ENCODE measurements at regions not wholly inside any gene's neighbourhood (a gene's known extent, or its start where the extent isn't known, plus 50 kb on each side); places are given as distances from the start of the nearest gene placed in this dataset.
"Not testable (repeated sequence)": the region's sequence is repeated elsewhere in the genome, so short reads cannot be mapped to it uniquely, and the experiment has no call there.

DNA sequence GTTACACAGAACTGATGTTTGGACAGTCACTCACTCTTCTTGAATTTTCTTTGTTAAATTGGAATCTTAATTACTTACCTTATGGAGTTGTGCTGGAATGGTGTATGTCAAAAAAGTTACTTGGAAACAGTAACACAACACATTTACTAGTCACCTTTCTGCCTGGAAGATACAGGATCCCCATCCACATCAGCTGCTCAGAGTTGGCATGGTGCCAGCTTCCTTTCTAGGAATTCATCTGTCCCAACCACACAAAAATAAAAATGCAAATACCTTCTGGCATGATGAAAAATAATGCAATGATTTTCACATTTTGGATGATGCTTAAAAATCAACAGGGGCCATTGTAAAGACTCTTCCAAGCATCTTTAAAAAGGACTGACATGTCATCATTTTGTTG lies 341.5 kb downstream of the TMEM38B start:
- no peaks in the 10 kb centered on the region for H3K4me1 ChIP-seq
- intact Hi-C loops (cut with DNase I), result no loop called here
- no peaks in the 10 kb centered on the region for H3K36me3 ChIP-seq
- no peak overlapping the region for H3K4me3 ChIP-seq
- ATAC-seq, result no peak
- no peak for DNase-seq
- no peaks in the 10 kb centered on the region for H3K9me3 ChIP-seq
- TF ChIP-seq, protein P1, sequence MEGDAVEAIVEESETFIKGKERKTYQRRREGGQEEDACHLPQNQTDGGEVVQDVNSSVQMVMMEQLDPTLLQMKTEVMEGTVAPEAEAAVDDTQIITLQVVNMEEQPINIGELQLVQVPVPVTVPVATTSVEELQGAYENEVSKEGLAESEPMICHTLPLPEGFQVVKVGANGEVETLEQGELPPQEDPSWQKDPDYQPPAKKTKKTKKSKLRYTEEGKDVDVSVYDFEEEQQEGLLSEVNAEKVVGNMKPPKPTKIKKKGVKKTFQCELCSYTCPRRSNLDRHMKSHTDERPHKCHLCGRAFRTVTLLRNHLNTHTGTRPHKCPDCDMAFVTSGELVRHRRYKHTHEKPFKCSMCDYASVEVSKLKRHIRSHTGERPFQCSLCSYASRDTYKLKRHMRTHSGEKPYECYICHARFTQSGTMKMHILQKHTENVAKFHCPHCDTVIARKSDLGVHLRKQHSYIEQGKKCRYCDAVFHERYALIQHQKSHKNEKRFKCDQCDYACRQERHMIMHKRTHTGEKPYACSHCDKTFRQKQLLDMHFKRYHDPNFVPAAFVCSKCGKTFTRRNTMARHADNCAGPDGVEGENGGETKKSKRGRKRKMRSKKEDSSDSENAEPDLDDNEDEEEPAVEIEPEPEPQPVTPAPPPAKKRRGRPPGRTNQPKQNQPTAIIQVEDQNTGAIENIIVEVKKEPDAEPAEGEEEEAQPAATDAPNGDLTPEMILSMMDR (IDR thresholded peaks at IDR 0.05), result no peak
- no peak overlapping the region for H3K27ac ChIP-seq
- H3K27me3 ChIP-seq (ENCODE audit: low read depth), result no peaks in the 10 kb centered on the region

DNA sequence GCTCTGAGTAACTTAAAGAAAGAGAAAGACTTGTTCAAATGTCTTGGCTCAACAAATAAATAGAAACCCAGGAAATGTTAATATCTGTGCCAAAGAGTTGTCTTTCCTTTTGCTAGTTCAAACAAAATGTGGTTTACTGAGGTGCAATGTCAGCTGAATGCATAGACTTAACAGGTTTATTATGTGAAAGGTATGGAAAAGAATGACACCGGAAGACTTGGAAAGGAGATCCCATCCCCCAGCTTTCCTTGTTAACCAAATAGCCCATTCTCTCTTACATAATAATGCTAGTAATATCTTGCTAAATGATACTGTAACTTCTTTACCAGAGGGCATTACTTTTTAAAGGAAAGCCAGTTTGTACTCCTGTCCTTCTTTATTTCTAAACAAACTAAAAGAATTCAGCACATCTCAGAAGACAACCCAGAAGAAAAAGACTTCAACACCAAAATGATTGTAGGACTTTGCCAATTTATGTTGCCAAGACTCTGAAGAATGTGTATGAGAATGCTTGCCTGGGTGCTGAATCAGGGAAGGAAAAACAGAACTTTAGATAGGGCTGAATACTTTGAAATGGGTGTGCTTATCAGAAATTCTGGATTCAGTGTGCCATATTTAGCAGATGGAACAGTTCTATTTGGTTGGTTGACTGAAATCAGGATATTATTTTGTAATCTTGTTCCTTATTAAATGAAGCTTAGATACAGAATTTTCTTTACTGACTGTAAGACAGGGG lies 344.1 kb downstream of the TMEM38B start:
- H3K36me3 ChIP-seq, result no peaks in the 10 kb centered on the region
- H3K4me1 ChIP-seq, result no peaks in the 10 kb centered on the region
- ATAC-seq, result no peak
- no peak overlapping the region for H3K4me3 ChIP-seq
- TF ChIP-seq, protein P1 (IDR thresholded peaks at IDR 0.05), result no peak
- H3K27ac ChIP-seq, result no peak overlapping the region
- no peaks in the 10 kb centered on the region for H3K27me3 ChIP-seq (ENCODE audit: low read depth)
- intact Hi-C loops (cut with DNase I), result no loop called here
- no peaks in the 10 kb centered on the region for H3K9me3 ChIP-seq
- DNase-seq, result no peak

DNA sequence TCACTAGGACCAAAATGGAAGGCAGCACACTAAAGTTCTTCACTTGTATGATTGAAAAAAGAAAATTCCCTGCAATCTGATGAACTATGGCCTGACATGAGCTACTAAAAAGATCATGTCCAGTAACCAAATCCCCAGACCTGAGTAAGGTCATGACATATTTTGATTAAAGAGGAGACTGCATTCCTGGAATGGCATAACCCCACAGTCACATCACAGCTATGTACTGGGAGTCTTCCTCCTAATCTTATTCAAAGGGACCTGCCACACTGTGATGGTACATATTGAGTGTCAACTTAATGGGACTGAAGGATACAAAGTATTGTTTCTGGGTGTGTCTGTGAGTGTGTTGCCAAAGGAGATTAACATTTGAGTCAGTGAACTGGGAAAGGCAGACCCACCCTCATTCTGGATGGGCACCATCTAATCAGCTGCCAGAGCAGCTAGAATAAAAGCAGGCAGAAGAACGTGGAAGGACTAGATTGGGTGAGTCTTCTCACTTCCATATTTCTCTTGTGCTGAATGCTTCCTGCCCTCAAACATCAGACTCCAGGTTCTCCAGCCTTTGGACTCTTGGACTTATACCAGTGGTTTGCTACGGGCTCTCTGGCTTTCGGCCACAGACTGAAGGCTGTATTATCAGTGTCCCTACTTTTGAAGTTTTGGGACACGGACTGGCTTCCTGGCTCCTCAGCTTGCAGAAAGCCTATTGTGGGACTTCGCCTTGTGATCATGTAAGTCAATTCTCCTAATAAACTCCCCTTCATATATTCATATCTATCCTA lies 345.0 kb downstream of the TMEM38B start:
- no peaks in the 10 kb centered on the region for H3K9me3 ChIP-seq
- H3K4me1 ChIP-seq, result no peaks in the 10 kb centered on the region
- no peak overlapping the region for H3K4me3 ChIP-seq
- no peak for ATAC-seq
- intact Hi-C loops (cut with DNase I), result no loop called here
- TF ChIP-seq, protein P1 (IDR thresholded peaks at IDR 0.05), result no peak
- no peaks in the 10 kb centered on the region for H3K27me3 ChIP-seq (ENCODE audit: low read depth)
- H3K36me3 ChIP-seq, result no peaks in the 10 kb centered on the region
- DNase-seq, result no peak
- no peak overlapping the region for H3K27ac ChIP-seq

DNA sequence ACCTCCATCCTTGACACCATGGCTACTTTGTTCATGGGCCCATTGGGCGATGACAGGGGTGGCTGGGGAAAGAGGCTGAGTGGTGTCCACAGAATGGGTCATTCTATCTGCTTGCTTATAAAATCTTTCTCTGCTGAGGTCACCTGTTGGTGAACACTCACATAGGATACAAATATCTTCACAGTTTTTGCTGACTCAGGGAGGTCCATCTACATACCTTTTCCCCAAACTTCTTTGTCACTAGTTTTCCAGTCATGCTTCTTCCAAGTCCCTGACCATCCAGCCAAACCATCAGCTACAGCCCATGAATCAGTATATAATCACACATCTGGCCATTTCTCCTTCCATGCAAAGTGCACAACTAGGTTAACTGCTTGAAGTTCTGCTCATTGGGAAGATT lies 347.6 kb downstream of the TMEM38B start:
- H3K36me3 ChIP-seq; DNase-seq; H3K27me3 ChIP-seq (ENCODE audit: low read depth); H3K9me3 ChIP-seq; H3K27ac ChIP-seq; H3K4me1 ChIP-seq; H3K4me3 ChIP-seq; intact Hi-C loops (cut with DNase I); ATAC-seq: not testable (repeated sequence)

DNA sequence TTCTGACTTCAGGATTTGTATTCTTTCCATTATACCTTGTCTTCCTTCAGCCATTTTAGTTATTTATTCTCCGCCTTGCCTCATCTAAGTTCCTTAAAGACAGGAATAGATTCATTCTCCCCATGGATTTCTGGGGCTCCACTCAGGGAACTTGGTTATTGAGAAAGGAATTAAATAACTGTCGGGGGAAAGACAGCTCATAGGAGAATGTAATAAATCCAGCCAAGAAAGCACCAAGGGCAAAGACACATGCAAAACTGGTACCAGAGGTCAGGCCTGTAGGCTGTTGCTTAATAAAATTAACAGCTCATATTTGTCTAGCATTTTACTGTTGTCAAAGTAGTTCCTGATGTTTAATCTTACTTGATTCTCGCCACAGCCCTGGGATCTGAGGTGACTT lies 357.2 kb downstream of the TMEM38B start:
- no peaks in the 10 kb centered on the region for H3K36me3 ChIP-seq
- ATAC-seq (no peak), DNase-seq (no peak)
- TF ChIP-seq, protein P1 (IDR thresholded peaks at IDR 0.05), result no peak
- no peaks in the 10 kb centered on the region for H3K27me3 ChIP-seq (ENCODE audit: low read depth)
- intact Hi-C loops (cut with DNase I), result no loop called here
- peaks cover 6% of the 10 kb centered on the region for H3K9me3 ChIP-seq
- H3K4me1 ChIP-seq, result no peaks in the 10 kb centered on the region
- H3K27ac ChIP-seq, result no peak overlapping the region
- H3K4me3 ChIP-seq, result no peak overlapping the region

DNA sequence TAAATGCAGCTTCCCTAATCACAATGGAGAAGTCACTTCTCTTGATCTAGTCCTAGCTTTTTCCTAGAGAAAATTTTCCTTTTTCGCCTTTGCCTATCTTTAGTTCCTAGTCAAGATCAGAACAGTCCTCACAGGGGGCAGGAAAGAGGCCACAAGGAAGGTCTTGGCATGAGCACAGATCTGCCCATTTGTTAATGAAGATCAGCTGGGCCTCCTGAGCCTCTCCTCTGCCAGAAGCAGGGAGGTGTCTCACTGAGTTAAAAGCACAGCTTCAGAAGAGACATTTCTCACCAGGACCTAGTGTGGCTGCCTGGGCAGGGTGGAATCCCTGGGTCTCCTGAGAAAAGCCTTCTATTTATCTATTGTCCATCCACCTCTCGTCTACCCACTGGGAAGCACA lies 357.8 kb downstream of the TMEM38B start:
- Histone ChIP-seq H3K9me3 (peaks cover 6% of the 10 kb centered on the region), H3K4me1 (no peaks in the 10 kb centered on the region), H3K27me3 (ENCODE audit: low read depth) (no peaks in the 10 kb centered on the region), H3K36me3 (no peaks in the 10 kb centered on the region), H3K27ac (no peak overlapping the region), H3K4me3 (no peak overlapping the region)
- DNase-seq (no peak), ATAC-seq (no peak)
- intact Hi-C loops (cut with DNase I), result no loop called here
- TF ChIP-seq, protein P1 (IDR thresholded peaks at IDR 0.05), result no peak
